GM13976 (cell line): ENCODE measurements at regions not wholly inside any gene's neighbourhood (a gene's known extent, or its start where the extent isn't known, plus 50 kb on each side); places are given as distances from the start of the nearest gene placed in this dataset.

Experiments
- DNase-seq: peaks from one replicate; pipeline ENCODE4 v3.0.0; 2012; ENCODE audit warnings: low spot score
- in situ Hi-C: fragments of 300-500 bp; cut with MboI; formaldehyde crosslinking; loops from one replicate; pipeline ENCODE4 v1.12.0; 2022; ENCODE audit warnings: low sequenced_read_pairs, mixed read lengths, inconsistent platforms; ENCODE audit not compliant: unreplicated experiment
- TF ChIP-seq, protein P1 (sequence below): IDR thresholded peaks from 2 replicates; pipeline ENCODE4 v1.5.1; 2012; ENCODE audit warnings: borderline replicate concordance, mild to moderate bottlenecking; ENCODE audit not compliant: insufficient read depth; ENCODE audit errors: extremely low read depth, missing control alignments, control extremely low read depth

DNA sequence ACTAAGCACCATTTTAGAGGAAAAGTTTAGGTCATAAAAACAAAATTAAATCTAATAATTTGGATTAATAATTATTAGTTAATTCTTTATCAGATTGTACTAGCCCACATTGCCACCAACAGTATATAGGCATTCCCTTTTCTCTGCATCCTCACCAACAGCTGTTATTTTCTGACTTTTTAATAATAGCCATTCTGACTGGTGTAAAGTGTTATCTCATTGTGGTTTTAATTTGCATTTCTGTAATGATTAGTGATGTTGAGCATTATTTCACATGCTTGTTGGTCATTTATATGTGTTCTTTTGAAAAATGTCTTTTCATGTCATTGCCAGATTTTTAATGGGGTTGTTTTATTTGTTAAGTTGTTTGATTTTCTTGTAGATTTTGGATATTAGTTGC is 319.1 kb upstream of the SYNCRIP start:
- no peak for DNase-seq
- TF ChIP-seq, protein P1, sequence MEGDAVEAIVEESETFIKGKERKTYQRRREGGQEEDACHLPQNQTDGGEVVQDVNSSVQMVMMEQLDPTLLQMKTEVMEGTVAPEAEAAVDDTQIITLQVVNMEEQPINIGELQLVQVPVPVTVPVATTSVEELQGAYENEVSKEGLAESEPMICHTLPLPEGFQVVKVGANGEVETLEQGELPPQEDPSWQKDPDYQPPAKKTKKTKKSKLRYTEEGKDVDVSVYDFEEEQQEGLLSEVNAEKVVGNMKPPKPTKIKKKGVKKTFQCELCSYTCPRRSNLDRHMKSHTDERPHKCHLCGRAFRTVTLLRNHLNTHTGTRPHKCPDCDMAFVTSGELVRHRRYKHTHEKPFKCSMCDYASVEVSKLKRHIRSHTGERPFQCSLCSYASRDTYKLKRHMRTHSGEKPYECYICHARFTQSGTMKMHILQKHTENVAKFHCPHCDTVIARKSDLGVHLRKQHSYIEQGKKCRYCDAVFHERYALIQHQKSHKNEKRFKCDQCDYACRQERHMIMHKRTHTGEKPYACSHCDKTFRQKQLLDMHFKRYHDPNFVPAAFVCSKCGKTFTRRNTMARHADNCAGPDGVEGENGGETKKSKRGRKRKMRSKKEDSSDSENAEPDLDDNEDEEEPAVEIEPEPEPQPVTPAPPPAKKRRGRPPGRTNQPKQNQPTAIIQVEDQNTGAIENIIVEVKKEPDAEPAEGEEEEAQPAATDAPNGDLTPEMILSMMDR, result no peak
- in situ Hi-C loops, result no loop called here

DNA sequence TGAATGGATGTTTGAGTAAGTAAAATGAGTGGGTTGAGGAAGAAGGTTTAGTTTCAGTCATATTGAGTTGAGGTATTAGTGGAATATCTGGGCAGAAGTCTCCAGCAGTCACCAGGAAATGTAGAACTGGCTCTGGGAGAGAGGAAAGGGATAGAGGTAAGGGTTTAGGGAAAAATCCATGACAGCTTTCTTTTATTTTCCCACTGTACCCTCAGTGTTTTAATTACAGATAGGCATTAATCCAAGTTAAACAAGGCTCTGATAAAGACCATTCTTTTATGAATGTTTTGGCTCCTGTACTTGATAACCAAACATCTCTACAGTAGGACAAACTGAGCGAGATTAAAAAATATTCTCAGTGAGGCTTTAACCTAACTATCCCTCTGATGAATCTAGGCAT is 318.4 kb upstream of the SYNCRIP start:
- TF ChIP-seq, protein P1, result no peak
- DNase-seq, result no peak
- in situ Hi-C loops, result no loop called here

DNA sequence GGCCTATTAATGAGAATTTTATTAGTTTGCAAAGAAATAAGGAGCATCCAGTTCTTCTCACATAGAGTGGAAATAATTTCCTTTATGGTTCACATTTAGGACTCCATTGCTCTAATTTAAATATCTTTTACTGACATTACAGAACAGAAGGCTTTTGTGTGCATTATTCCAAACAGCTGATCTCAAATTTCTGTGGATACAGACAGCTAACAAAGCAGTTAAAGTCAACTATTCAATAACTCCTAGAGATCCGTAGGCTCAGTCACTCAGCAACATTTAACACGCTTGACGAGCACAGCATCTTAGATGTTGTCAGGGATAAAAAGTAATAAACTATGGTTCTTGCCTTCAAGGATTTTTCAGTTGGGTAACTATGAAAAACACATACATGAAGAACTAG is 305.8 kb upstream of the SYNCRIP start:
- TF ChIP-seq, protein P1, result no peak
- in situ Hi-C loops, result no loop called here

DNA sequence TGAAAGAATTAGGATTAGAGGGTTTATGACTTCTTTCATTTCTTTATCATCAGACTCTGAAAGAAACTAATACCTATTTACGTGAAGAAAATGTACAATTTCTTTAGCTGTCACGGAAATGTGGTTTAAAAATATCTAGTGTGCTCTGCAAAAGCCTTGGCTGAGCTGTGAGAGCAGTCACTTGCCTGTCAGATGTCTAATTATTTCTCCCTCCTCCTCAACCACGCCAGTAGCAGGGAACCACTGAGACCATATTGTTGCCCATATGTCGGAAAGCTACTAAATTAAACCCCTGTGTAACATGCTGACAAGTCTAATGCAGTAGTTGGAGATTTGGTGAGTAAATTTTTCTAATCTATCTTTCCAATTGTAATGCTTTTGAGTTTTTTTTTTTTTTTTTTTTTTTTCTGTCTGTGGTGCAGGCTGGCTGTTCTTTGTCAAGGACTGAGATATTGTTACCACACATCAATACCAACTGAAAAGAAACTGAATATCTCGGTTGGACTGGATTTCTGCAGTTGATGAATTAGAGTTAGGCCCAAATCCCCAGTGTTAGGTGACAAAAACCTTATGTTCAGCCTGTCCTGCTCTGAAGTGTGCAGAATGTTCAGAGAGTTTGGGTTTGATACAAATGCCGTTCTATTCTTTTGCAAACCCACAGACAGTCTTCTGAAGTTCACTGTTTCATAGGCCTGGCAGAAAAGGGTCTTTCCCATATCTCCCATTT is 302.9 kb upstream of the SYNCRIP start:
- in situ Hi-C loops, result no loop called here
- TF ChIP-seq, protein P1, result no peak
- no peak for DNase-seq

More for the DNA sequence above, 305.8 kb upstream of the SYNCRIP start:
- no peak for DNase-seq

DNA sequence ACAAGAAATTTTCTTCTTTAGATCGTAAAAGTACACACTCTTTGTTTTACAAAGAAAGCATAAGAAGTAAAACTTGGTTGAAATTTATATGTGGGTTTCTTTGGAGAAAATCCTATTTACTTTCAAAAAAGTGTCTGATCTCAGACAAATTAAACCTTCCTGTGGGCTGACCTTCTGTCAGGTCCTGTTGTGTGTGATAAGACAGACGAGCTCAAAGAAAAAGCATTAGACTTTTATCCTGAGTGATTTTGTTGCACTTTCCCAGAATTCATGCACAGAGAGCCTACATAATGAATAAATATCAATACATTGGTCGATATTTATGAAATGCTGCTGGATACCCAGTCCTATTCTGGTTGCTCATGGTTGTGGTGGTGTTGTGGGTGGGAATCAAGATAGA is 302.1 kb upstream of the SYNCRIP start:
- in situ Hi-C loops, result no loop called here
- no peak for DNase-seq
- TF ChIP-seq, protein P1, result no peak

DNA sequence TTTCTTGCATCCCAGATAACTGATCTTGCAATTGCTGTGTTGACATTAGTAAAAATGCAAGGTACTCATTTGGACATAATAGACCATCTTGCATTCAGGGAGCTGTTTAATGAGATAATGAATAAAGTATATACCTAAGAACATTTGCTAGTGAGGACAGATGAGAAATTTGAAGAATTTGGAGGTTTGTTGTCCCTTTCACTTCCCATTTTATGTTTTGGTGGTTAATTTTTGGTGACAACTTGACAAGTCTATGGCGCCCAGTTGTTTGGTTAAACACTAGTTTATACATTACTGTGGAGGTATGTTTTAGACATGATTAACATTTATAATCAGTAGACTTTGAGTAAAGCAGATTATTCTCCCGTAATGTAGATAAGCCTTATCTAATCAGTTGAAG is 300.2 kb upstream of the SYNCRIP start:
- no peak for DNase-seq
- TF ChIP-seq, protein P1, result no peak
- in situ Hi-C loops, result no loop called here
